ENCODE measurements at regions not wholly inside any gene's neighbourhood (a gene's known extent, or its start where the extent isn't known, plus 50 kb on each side); places are given as distances from the start of the nearest gene placed in this dataset.
"Not testable (repeated sequence)": the region's sequence is repeated elsewhere in the genome, so short reads cannot be mapped to it uniquely, and the experiment has no call there.

GRCh38 chr7:76839214-76839613, 192.9 kb downstream of the SPDYE17 start:
- DNase-seq; H3K27ac Mint-ChIP-seq; H3K4me1 Mint-ChIP-seq; ATAC-seq; H3K4me3 Mint-ChIP-seq; H3K36me3 Mint-ChIP-seq (ENCODE audit: low read depth): not testable (repeated sequence)
- Mint-ChIP-seq H3K27me3 (peaks cover 18% of the 10 kb centered on the region), H3K9me3 (peaks cover 26% of the 10 kb centered on the region)

GRCh38 chr7:76838357-76838756, 193.8 kb downstream of the SPDYE17 start:
- H3K4me3 Mint-ChIP-seq; H3K4me1 Mint-ChIP-seq; ATAC-seq; DNase-seq; H3K36me3 Mint-ChIP-seq (ENCODE audit: low read depth); H3K27ac Mint-ChIP-seq: not testable (repeated sequence)
- Mint-ChIP-seq H3K9me3 (peaks cover 26% of the 10 kb centered on the region), H3K27me3 (peaks cover 18% of the 10 kb centered on the region)

- not testable (repeated sequence) for H3K4me1 Mint-ChIP-seq; H3K36me3 Mint-ChIP-seq (ENCODE audit: low read depth); DNase-seq; H3K27ac Mint-ChIP-seq; ATAC-seq; H3K9me3 Mint-ChIP-seq; H3K4me3 Mint-ChIP-seq
- H3K27me3 Mint-ChIP-seq, result peaks cover 13% of the 10 kb centered on the region
These were observed 202.2 kb upstream of the POMZP3 start for GRCh38 chr7:76829233-76829632.

- not testable (repeated sequence) for ATAC-seq; H3K4me1 Mint-ChIP-seq; H3K36me3 Mint-ChIP-seq (ENCODE audit: low read depth); DNase-seq; H3K4me3 Mint-ChIP-seq; H3K27ac Mint-ChIP-seq; H3K9me3 Mint-ChIP-seq
- peaks cover 13% of the 10 kb centered on the region for H3K27me3 Mint-ChIP-seq
These were observed 199.1 kb upstream of the POMZP3 start for GRCh38 chr7:76826181-76826580.

- H3K4me3 Mint-ChIP-seq; ATAC-seq; DNase-seq; H3K4me1 Mint-ChIP-seq; H3K9me3 Mint-ChIP-seq; H3K36me3 Mint-ChIP-seq (ENCODE audit: low read depth); H3K27me3 Mint-ChIP-seq; H3K27ac Mint-ChIP-seq: not testable (repeated sequence)
These were observed 182.8 kb upstream of the POMZP3 start for GRCh38 chr7:76809856-76810255.

- not testable (repeated sequence) for H3K27ac Mint-ChIP-seq; H3K4me3 Mint-ChIP-seq; DNase-seq; H3K9me3 Mint-ChIP-seq; H3K4me1 Mint-ChIP-seq; H3K27me3 Mint-ChIP-seq; ATAC-seq; H3K36me3 Mint-ChIP-seq (ENCODE audit: low read depth)
These were observed 180.6 kb upstream of the POMZP3 start for GRCh38 chr7:76807588-76808100.

- H3K4me3 Mint-ChIP-seq; H3K9me3 Mint-ChIP-seq; DNase-seq; ATAC-seq; H3K27ac Mint-ChIP-seq; H3K4me1 Mint-ChIP-seq; H3K36me3 Mint-ChIP-seq (ENCODE audit: low read depth); H3K27me3 Mint-ChIP-seq: not testable (repeated sequence)
These were observed 179.4 kb upstream of the POMZP3 start for GRCh38 chr7:76806460-76806859.

GRCh38 chr7:76806010-76806409, 178.9 kb upstream of the POMZP3 start:
- H3K27me3 Mint-ChIP-seq; H3K9me3 Mint-ChIP-seq; ATAC-seq; H3K4me3 Mint-ChIP-seq; H3K36me3 Mint-ChIP-seq (ENCODE audit: low read depth); H3K27ac Mint-ChIP-seq; DNase-seq; H3K4me1 Mint-ChIP-seq: not testable (repeated sequence)

GRCh38 chr7:76805262-76805661, 178.2 kb upstream of the POMZP3 start:
- not testable (repeated sequence) for H3K4me1 Mint-ChIP-seq; H3K9me3 Mint-ChIP-seq; H3K36me3 Mint-ChIP-seq (ENCODE audit: low read depth); H3K4me3 Mint-ChIP-seq; ATAC-seq; H3K27ac Mint-ChIP-seq; H3K27me3 Mint-ChIP-seq; DNase-seq

GRCh38 chr7:76797639-76798038, 170.6 kb upstream of the POMZP3 start:
- not testable (repeated sequence) for H3K27ac Mint-ChIP-seq; H3K4me1 Mint-ChIP-seq; H3K4me3 Mint-ChIP-seq; DNase-seq; H3K9me3 Mint-ChIP-seq; H3K36me3 Mint-ChIP-seq (ENCODE audit: low read depth); ATAC-seq
- peaks cover 13% of the 10 kb centered on the region for H3K27me3 Mint-ChIP-seq

- H3K9me3 Mint-ChIP-seq; H3K27ac Mint-ChIP-seq; H3K36me3 Mint-ChIP-seq (ENCODE audit: low read depth); H3K4me1 Mint-ChIP-seq; H3K4me3 Mint-ChIP-seq; DNase-seq; H3K27me3 Mint-ChIP-seq; ATAC-seq: not testable (repeated sequence)
These were observed 153.6 kb upstream of the POMZP3 start for GRCh38 chr7:76780693-76781092.

GRCh38 chr7:76774279-76774678, 147.2 kb upstream of the POMZP3 start:
- not testable (repeated sequence) for ATAC-seq; H3K36me3 Mint-ChIP-seq (ENCODE audit: low read depth); H3K27me3 Mint-ChIP-seq; H3K9me3 Mint-ChIP-seq; H3K27ac Mint-ChIP-seq; H3K4me3 Mint-ChIP-seq; DNase-seq; H3K4me1 Mint-ChIP-seq

GRCh38 chr7:76771980-76772379, 144.9 kb upstream of the POMZP3 start:
- H3K9me3 Mint-ChIP-seq; ATAC-seq; H3K36me3 Mint-ChIP-seq (ENCODE audit: low read depth); H3K27ac Mint-ChIP-seq; DNase-seq; H3K4me1 Mint-ChIP-seq; H3K4me3 Mint-ChIP-seq; H3K27me3 Mint-ChIP-seq: not testable (repeated sequence)

GRCh38 chr7:76763977-76764376, 136.9 kb upstream of the POMZP3 start:
- H3K27me3 Mint-ChIP-seq, result peaks cover 17% of the 10 kb centered on the region
- not testable (repeated sequence) for H3K36me3 Mint-ChIP-seq (ENCODE audit: low read depth); H3K27ac Mint-ChIP-seq; ATAC-seq; H3K4me1 Mint-ChIP-seq; DNase-seq; H3K4me3 Mint-ChIP-seq
- H3K9me3 Mint-ChIP-seq, result peaks cover 32% of the 10 kb centered on the region

GRCh38 chr7:76760546-76761220, 133.6 kb upstream of the POMZP3 start:
- Mint-ChIP-seq H3K9me3 (peaks cover 24% of the 10 kb centered on the region), H3K27me3 (peaks cover 14% of the 10 kb centered on the region), H3K27ac (peak overlapping the region; percentile 14)
- DNase-seq; H3K36me3 Mint-ChIP-seq (ENCODE audit: low read depth); H3K4me1 Mint-ChIP-seq; H3K4me3 Mint-ChIP-seq: not testable (repeated sequence)
- peak; percentile 93 for ATAC-seq

- H3K4me1 Mint-ChIP-seq; ATAC-seq; H3K4me3 Mint-ChIP-seq; DNase-seq; H3K36me3 Mint-ChIP-seq (ENCODE audit: low read depth); H3K9me3 Mint-ChIP-seq; H3K27me3 Mint-ChIP-seq; H3K27ac Mint-ChIP-seq: not testable (repeated sequence)
These were observed 112.5 kb upstream of the POMZP3 start for GRCh38 chr7:76739538-76739937.
